ENCODE measurements at regions not wholly inside any gene's neighbourhood (a gene's known extent, or its start where the extent isn't known, plus 50 kb on each side); places are given as distances from the start of the nearest gene placed in this dataset.

DNA sequence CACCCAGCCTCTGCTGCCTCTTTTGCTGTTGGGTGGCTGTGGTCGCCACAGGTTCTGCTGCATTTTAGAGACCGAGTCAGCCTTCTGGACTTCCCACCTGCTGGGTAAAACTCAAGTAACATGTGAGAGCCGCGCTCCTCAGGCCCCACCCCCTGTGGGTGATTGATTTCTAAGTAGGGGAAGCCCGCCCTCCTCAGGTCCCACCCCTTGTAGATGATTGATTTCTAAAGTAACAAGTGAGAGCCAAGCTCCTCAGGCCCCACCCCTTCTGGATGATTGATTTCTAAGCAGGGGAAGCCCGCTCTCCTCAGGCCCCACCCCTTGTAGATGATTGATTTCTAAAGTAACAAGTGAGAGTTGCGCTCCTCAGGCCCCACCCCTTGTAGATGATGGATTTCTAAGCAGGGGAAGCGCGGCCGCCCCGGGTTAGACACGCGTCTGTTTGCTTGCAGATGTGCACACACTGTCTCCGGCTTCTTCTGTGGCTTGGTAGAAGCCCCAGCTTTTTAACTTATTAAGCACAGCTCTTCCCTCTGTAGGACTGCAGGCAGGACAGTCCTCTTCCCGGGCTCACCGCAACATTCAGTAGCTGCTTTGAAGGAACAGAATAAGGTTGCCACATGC is 83.4 kb downstream of the FAM43A start:
- peak; percentile 98 for DNase-seq (ENCODE audit: low spot score)

DNA sequence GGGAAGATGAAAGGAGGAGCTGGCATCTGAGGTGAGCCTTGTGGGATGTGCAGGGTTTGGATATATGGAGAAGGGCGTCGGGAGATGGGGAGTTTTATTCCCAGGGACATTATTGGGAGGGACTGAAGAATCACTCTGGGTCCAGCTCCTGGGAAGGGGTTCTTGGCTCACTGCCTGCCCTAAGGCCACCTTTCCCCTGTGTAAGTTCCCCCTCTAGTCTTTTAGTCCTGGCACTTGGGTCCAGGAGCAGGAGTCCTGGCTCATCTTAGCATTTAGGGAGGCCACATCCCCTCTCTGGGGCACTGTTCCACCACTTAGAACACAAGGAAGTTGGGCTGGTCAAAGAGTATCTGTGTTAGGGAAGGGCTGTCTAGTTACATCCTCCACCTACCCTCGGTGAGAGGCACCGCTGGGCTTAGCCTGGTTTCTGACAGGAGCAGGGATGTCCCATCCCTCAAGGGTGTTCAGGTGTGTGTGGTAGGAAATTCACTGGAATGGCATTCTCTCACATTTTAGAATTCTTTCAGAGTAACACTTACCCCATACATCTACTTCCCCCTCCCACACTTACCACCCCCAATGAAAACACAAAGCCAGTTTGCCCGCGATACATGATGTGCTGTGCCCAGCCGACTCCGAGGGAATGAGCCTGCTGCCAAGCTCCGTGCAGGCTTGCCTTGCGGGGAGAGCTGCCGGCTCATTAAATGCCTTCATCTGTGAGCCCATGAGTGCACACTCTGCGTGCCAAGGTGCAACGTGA is 86.7 kb downstream of the FAM43A start:
- DNase-seq (ENCODE audit: low spot score), result no peak

DNA sequence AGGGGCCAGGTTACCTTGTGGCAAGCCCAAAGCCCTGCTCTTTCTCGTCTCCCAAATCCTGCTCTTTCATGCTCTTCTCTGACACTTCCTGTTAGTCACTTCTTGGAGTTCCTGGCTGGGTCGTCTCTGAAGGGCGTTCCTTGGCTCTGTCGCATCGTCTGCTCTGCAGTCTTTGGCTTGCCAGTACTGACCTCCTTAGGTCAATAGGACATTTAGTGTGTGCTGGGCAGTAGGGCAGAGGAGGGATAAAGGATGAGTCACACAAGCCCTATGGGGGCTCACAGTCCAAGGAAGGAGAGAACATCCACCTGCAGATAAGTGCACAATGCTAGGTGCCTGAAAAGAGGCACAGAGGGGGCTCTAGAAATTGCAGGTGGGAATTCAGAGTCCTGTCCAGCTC is 87.5 kb downstream of the FAM43A start:
- DNase-seq (ENCODE audit: low spot score), result no peak

GRCh38 chr3:194773771-194774455 is 88.2 kb downstream of the FAM43A start:
- no peak for DNase-seq (ENCODE audit: low spot score)

- no peak for DNase-seq (ENCODE audit: low spot score)
These were observed 89.6 kb downstream of the FAM43A start for GRCh38 chr3:194775266-194775665.

DNA sequence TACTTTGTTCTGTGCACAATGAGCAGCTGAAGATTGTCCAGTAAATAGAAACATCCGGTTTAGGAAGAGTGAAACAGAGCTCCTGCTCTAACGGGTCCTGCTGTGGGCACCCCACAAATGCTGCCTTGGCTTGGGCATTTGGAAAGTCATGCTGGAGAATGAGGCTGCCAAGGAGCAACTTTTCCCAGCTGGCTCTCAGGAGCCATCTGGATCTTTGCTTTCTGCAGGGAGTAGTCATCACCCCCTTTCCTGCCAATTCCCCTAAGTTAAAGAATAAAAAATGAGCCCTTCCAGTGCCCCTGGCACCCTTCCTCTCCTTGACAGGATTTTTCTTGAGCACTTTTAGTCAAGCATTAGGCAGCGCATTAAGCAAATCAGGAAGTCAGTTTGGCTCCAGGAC is 90.0 kb downstream of the FAM43A start:
- peak; percentile 31 for DNase-seq (ENCODE audit: low spot score)

- DNase-seq (ENCODE audit: low spot score), result no peak
These were observed 92.0 kb downstream of the FAM43A start for GRCh38 chr3:194777729-194778128.

DNA sequence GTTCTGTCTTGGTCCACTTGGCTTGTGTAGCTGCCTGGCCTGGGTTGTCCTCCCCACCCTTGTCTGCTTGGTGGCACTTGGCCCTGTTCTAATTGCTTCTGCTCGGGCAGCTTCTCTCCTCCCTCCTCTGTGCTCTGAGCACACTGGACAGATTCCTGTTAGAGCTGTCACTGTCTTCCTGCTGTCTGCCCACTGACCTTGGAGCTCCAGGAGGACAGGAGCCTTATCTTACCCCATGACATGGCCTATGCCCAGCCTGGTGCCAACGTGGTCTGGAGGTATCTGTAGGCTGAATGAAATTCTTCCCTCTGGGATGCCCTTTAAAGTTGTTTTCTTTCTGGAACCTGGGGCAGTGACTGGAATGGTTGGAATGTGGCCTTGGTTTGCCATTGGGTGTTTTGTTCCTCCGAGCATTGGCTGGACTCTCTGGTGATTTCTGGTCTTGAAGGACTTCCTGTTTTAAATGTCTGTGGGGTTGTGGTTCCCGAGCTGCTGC is 94.1 kb downstream of the FAM43A start:
- DNase-seq (ENCODE audit: low spot score), result no peak

DNA sequence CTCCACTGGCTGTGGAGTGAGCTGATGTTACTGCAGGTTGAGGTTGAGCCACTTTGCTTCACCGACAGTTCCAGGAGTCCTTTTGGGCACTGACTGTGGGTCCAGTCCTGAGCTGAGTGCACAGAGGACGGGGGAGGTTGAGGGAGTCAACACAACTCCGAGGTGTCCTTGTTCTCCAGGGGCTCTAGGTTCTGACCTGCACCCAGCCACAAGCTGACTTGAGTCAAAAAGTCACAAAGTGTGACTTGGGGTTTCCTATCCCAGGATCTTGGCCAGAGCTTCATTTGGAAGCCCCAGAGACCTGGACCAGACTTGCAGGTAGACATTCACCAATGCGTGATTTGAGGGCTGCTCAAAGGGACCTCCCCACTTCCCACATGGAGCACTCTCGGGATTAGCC is 95.0 kb downstream of the FAM43A start:
- no peak for DNase-seq (ENCODE audit: low spot score)

GRCh38 chr3:194781617-194782016 is 95.9 kb downstream of the FAM43A start:
- no peak for DNase-seq (ENCODE audit: low spot score)

GRCh38 chr3:194782698-194783404 is 97.2 kb downstream of the FAM43A start:
- DNase-seq (ENCODE audit: low spot score), result no peak

- no peak for DNase-seq (ENCODE audit: low spot score)
These were observed 98.7 kb downstream of the FAM43A start for GRCh38 chr3:194784361-194784760.

GRCh38 chr3:194785315-194785714 is 99.6 kb downstream of the FAM43A start:
- DNase-seq (ENCODE audit: low spot score), result no peak

DNA sequence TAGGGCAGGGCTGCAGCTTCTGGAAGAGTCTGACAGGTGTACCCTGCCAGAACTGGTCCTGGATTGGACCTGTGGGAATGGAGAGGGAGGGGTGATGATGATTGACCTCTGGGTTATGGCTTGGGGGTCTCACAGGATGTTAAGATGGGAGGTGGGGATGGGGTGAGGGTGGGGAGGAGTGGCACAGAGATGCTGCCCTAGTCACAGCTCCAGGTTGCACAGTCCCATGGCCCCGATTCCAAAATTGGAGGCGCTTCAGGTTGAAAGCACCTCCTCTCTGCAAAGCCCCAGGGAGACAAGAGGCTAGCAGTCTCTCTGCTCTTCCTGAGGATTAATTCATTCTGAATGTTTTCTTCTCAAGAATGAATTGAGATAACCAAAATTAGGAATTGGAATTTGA is 101.4 kb downstream of the FAM43A start:
- DNase-seq (ENCODE audit: low spot score), result no peak

DNA sequence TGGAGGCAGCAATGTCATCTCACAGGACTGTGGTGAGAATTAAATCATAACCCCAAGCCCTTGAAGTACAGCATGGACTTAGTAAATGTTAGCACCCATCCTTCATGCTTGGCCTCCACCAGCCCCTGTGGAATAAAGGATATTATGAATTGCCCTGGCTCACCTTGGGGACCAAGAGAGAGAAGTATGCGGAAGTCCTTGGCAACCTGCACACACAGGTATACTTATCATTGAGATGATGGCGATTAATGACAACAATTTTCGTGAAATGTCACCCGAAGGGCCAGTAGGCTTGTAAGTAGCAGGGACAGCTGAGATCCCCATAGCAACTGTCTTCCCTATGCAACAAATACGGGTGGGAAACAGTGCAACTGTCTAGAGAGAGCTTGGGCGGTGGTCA is 102.0 kb downstream of the FAM43A start:
- no peak for DNase-seq (ENCODE audit: low spot score)

DNA sequence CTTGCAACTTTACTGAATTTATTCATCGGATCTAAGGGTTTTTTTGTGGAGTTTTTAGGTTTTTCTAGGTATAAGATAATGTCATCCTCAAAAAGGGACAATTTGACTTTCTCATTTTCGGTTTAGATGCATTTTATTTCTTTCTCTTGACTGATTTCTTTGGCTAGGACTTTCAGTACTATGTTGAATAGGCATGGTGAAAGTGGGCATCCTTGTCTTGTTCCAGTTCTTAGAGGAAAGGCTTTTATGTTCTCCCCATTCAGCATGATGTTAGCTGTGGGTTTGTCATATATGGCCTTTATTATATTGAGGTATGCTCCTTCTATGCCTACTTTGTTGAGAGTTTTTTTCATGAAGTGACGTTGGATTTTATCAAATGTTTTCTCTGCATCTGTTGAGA is 106.7 kb downstream of the FAM43A start:
- no peak for DNase-seq (ENCODE audit: low spot score)

DNA sequence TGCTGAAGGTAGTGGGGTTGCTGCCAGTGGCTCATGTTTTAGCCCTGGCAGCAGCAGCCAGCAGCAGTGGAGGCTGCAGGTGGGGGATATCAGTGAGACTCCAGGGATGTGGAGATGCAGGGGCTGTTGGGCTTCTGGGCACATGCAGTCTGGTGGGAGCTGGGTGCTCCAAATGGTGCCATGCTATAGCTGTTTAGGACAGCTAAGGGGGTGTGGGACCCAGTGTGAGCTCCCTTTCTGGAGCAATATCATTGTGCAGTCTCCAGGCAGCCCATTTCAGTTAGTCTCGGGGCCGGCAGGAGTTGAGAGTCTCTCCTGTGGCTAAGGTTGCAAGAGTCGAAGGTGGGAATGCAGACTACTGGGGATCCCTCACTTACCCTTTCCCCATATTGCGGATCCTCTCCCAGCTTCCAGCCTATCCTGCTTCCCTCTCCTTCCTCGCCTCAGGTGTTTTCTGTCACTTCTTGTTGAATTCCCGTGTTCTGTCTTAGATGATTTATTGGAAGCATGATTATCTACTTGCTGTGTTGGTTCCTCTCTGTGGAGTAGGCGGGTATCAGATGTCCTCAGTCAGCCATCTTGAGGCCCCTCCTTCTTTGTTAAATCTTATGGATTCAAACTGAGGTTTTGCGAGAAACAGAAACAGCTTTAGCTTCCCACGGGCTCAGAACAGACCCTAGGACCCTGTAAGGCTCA is 112.0 kb downstream of the FAM43A start:
- DNase-seq (ENCODE audit: low spot score), result no peak

DNA sequence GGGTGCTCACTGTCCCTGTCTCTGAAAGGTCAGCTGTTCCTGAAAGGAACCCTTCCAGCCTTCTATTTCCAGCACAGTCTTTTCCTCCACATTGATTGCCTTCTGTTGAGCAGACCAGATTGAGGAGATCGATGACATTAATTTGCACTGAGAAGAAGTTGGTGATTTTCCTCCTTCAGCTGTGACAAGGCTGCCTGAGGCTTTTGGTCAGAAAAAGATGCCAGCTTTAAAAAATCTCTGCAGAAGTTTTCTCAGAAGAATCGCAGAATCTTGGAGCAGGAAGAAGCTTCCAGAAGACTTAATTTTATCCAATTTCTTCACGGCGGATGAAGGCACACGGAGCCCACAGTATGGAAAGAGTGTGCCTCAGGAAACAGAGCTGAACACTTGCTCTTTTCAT is 112.8 kb downstream of the FAM43A start:
- DNase-seq (ENCODE audit: low spot score), result no peak

DNA sequence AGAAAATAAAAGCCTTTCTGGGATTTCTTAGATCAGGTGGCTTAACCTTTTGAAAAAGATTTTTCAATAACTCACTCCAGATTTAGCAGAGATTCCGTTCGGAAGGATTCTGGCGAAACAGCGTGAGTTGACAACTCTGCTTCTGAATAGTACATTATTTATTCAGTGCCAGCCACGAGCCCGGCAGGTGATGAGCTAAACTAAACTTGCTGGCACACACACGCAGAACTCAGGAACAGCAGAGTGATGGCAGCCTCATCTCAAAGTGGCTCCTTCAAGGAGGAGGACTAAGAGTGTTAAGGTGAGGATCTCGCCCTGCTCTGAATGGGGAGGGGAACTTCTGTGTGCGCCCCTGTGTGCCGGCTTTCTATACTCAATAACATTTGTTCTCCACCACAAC is 114.3 kb downstream of the FAM43A start:
- no peak for DNase-seq (ENCODE audit: low spot score)

- no peak for DNase-seq (ENCODE audit: low spot score)
These were observed 116.1 kb downstream of the FAM43A start for GRCh38 chr3:194801461-194802432.

GRCh38 chr3:194804796-194805195 is 119.1 kb downstream of the FAM43A start:
- no peak for DNase-seq (ENCODE audit: low spot score)
